GM18907 (cell line): ENCODE measurements at regions not wholly inside any gene's neighbourhood (a gene's known extent, or its start where the extent isn't known, plus 50 kb on each side); places are given as distances from the start of the nearest gene placed in this dataset.

Source experiments
- ATAC-seq: cut with Tn5 transposase; IDR thresholded peaks from one replicate; pipeline ENCODE4 v1.9.1; 2021; ENCODE audit warnings: mild to moderate bottlenecking, moderate library complexity; ENCODE audit not compliant: unreplicated experiment

- no peak for ATAC-seq
Observed at GRCh38 chr18:41466436-41467160, 488.4 kb upstream of the PIK3C3 start.

GRCh38 chr18:41465386-41465785, 489.6 kb upstream of the PIK3C3 start:
- ATAC-seq = no peak

- no peak for ATAC-seq
Observed at GRCh38 chr18:41464278-41464677, 490.8 kb upstream of the PIK3C3 start.

GRCh38 chr18:41462946-41463345, 492.1 kb upstream of the PIK3C3 start:
- no peak for ATAC-seq

GRCh38 chr18:41461114-41461513, 493.9 kb upstream of the PIK3C3 start:
- ATAC-seq = no peak

GRCh38 chr18:41459656-41460055, 495.4 kb upstream of the PIK3C3 start:
- no peak for ATAC-seq

- no peak for ATAC-seq
Observed at GRCh38 chr18:41458376-41458775, 496.7 kb upstream of the PIK3C3 start.

- ATAC-seq = no peak
Observed at GRCh38 chr18:41457765-41458326, 497.2 kb upstream of the PIK3C3 start.

GRCh38 chr18:41456831-41457230, 498.2 kb upstream of the PIK3C3 start:
- no peak for ATAC-seq

- ATAC-seq = no peak
Observed at GRCh38 chr18:41449612-41450011, 505.4 kb upstream of the PIK3C3 start.

- no peak for ATAC-seq
Observed at GRCh38 chr18:41444943-41445342, 510.1 kb upstream of the PIK3C3 start.

GRCh38 chr18:41436772-41437171, 518.3 kb upstream of the PIK3C3 start:
- no peak for ATAC-seq

GRCh38 chr18:41418598-41418997, 536.4 kb upstream of the PIK3C3 start:
- ATAC-seq = no peak

- ATAC-seq = no peak
Observed at GRCh38 chr18:41416044-41416443, 539.0 kb upstream of the PIK3C3 start.

GRCh38 chr18:41410006-41410405, 545.0 kb upstream of the PIK3C3 start:
- ATAC-seq = no peak

GRCh38 chr18:41406834-41407233, 548.2 kb upstream of the PIK3C3 start:
- no peak for ATAC-seq

- ATAC-seq = no peak
Observed at GRCh38 chr18:41396861-41397260, 558.2 kb upstream of the PIK3C3 start.

- ATAC-seq = no peak
Observed at GRCh38 chr18:41396211-41396610, 558.8 kb upstream of the PIK3C3 start.

GRCh38 chr18:41395695-41396094, 559.3 kb upstream of the PIK3C3 start:
- no peak for ATAC-seq

GRCh38 chr18:41391616-41392595, 563.1 kb upstream of the PIK3C3 start:
- no peak for ATAC-seq

- ATAC-seq = no peak
Observed at GRCh38 chr18:41390309-41390708, 564.7 kb upstream of the PIK3C3 start.

- ATAC-seq = no peak
Observed at GRCh38 chr18:41378598-41378997, 576.4 kb upstream of the PIK3C3 start.
